HepG2 (cell line): ENCODE measurements at regions not wholly inside any gene's neighbourhood (a gene's known extent, or its start where the extent isn't known, plus 50 kb on each side); places are given as distances from the start of the nearest gene placed in this dataset.

Experiments used
- ARID5B ChIP-seq: IDR thresholded peaks from 2 replicates; pipeline ENCODE4 v1.4.0; 2020; ENCODE audit warnings: mild to moderate bottlenecking, missing genetic modification reagents
- FOXJ3 ChIP-seq: sonication (generic); formaldehyde crosslinking; IDR thresholded peaks from 2 replicates; pipeline ENCODE4 v1.4.0; 2020; ENCODE audit warnings: missing genetic modification reagents, mild to moderate bottlenecking, borderline replicate concordance
- GATAD2A ChIP-seq: IDR thresholded peaks from 2 replicates; pipeline ENCODE4 v1.6.1; 2016
- ISL2 ChIP-seq: sonication (generic); formaldehyde crosslinking; IDR thresholded peaks from 2 replicates; pipeline ENCODE4 v1.5.0; 2020; ENCODE audit warnings: missing genetic modification reagents
- PHF5A ChIP-seq: IDR thresholded peaks from one replicate; pipeline ENCODE4 v1.6.1; 2018; ENCODE audit warnings: low read depth, missing genetic modification reagents; ENCODE audit not compliant: unreplicated experiment
- SUZ12 ChIP-seq: fragments of 150-350 bp; IDR thresholded peaks from 2 replicates; pipeline ENCODE4 v1.6.1; 2014; ENCODE audit warnings: low read depth, low read length
- U2AF2 ChIP-seq: fragments of 200-400 bp; formaldehyde crosslinking; IDR thresholded peaks from 2 replicates; pipeline ENCODE4 v1.6.1; 2017; ENCODE audit warnings: low read depth, mild to moderate bottlenecking, low read length
- USF2 ChIP-seq, 2 experiments: sonication (generic) in 1 of 2; formaldehyde crosslinking in 1 of 2; IDR thresholded peaks; 2 replicates each; pipeline versions ENCODE4 v1.5.1 to v1.6.1; 2011 to 2020; ENCODE audit warnings: borderline replicate concordance in 1 of 2, low read depth in 1 of 2, low read length in 1 of 2, mild to moderate bottlenecking in 1 of 2, missing genetic modification reagents in 1 of 2, moderate library complexity in 1 of 2
- ZNF10 ChIP-seq: sonication (generic); formaldehyde crosslinking; IDR thresholded peaks from 2 replicates; pipeline ENCODE4 v1.4.0; 2020; ENCODE audit warnings: mild to moderate bottlenecking, low read depth, missing genetic modification reagents, borderline replicate concordance
- ZNF234 ChIP-seq: sonication (generic); formaldehyde crosslinking; conservative IDR thresholded peaks from 2 replicates; pipeline ENCODE4 v1.5.1; 2020; ENCODE audit warnings: mild to moderate bottlenecking, missing genetic modification reagents
- ZNF3 ChIP-seq: IDR thresholded peaks from 2 replicates; pipeline ENCODE4 v1.7.0; 2017; ENCODE audit warnings: inconsistent platforms
- ZNF34 ChIP-seq: sonication (generic); formaldehyde crosslinking; IDR thresholded peaks from 2 replicates; pipeline ENCODE4 v1.4.0; 2020; ENCODE audit warnings: mild to moderate bottlenecking, missing genetic modification reagents, borderline replicate concordance
- ZNF350 ChIP-seq: sonication (generic); formaldehyde crosslinking; IDR thresholded peaks from 2 replicates; pipeline ENCODE4 v1.4.0; 2020; ENCODE audit warnings: mild to moderate bottlenecking, low read depth, missing genetic modification reagents, borderline replicate concordance
- ZNF703 ChIP-seq: sonication (generic); formaldehyde crosslinking; IDR thresholded peaks from 2 replicates; pipeline ENCODE4 v1.5.1; 2020; ENCODE audit warnings: missing genetic modification reagents, mild to moderate bottlenecking, moderate library complexity, borderline replicate concordance
- TF ChIP-seq, protein P1 (sequence below): sonication (generic); formaldehyde crosslinking; IDR thresholded peaks from 2 replicates; pipeline ENCODE4 v1.8.1; 2023; ENCODE audit warnings: missing genetic modification reagents, inconsistent platforms, borderline replicate concordance
- TF ChIP-seq, protein P2 (sequence below): sonication (generic); formaldehyde crosslinking; IDR thresholded peaks from 2 replicates; pipeline ENCODE4 v1.4.0; 2020; ENCODE audit warnings: missing genetic modification reagents
- TF ChIP-seq, protein P3 (sequence below): IDR thresholded peaks from 2 replicates; pipeline ENCODE4 v1.6.1; 2018; ENCODE audit warnings: missing genetic modification reagents, mild to moderate bottlenecking, missing compliant biosample characterization

GRCh38 chr4:28105271-28105859 is 1244.7 kb downstream of the STIM2 start (continued):
- TF ChIP-seq FOXJ3 (CRISPR knock-in tag) (no peak), GATAD2A (peak; percentile 63; the same call in 1 of the 2 replicates), ARID5B (CRISPR knock-in tag) (peak; percentile 80), SUZ12 (no peak), ZNF10 (CRISPR knock-in tag) (no peak), ISL2 (peak; percentile 60), USF2 (IDR thresholded peaks at IDR 0.05; ENCODE audit: low read depth, low read length) (no peak), USF2 (CRISPR knock-in tag; IDR thresholded peaks at IDR 0.05; ENCODE audit: borderline replicate concordance) (no peak), ZNF234 (CRISPR knock-in tag) (no peak), ZNF34 (no peak), ZNF703 (CRISPR knock-in tag) (no peak), PHF5A (CRISPR knock-in tag) (no peak), ZNF350 (CRISPR knock-in tag) (no peak), U2AF2 (no peak), ZNF3 (CRISPR knock-in tag) (no peak)
- TF ChIP-seq, protein P1, sequence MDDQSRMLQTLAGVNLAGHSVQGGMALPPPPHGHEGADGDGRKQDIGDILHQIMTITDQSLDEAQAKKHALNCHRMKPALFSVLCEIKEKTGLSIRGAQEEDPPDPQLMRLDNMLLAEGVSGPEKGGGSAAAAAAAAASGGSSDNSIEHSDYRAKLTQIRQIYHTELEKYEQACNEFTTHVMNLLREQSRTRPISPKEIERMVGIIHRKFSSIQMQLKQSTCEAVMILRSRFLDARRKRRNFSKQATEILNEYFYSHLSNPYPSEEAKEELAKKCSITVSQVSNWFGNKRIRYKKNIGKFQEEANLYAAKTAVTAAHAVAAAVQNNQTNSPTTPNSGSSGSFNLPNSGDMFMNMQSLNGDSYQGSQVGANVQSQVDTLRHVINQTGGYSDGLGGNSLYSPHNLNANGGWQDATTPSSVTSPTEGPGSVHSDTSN = no peak
- TF ChIP-seq, protein P2, sequence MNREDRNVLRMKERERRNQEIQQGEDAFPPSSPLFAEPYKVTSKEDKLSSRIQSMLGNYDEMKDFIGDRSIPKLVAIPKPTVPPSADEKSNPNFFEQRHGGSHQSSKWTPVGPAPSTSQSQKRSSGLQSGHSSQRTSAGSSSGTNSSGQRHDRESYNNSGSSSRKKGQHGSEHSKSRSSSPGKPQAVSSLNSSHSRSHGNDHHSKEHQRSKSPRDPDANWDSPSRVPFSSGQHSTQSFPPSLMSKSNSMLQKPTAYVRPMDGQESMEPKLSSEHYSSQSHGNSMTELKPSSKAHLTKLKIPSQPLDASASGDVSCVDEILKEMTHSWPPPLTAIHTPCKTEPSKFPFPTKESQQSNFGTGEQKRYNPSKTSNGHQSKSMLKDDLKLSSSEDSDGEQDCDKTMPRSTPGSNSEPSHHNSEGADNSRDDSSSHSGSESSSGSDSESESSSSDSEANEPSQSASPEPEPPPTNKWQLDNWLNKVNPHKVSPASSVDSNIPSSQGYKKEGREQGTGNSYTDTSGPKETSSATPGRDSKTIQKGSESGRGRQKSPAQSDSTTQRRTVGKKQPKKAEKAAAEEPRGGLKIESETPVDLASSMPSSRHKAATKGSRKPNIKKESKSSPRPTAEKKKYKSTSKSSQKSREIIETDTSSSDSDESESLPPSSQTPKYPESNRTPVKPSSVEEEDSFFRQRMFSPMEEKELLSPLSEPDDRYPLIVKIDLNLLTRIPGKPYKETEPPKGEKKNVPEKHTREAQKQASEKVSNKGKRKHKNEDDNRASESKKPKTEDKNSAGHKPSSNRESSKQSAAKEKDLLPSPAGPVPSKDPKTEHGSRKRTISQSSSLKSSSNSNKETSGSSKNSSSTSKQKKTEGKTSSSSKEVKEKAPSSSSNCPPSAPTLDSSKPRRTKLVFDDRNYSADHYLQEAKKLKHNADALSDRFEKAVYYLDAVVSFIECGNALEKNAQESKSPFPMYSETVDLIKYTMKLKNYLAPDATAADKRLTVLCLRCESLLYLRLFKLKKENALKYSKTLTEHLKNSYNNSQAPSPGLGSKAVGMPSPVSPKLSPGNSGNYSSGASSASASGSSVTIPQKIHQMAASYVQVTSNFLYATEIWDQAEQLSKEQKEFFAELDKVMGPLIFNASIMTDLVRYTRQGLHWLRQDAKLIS = no peak
- TF ChIP-seq, protein P3, sequence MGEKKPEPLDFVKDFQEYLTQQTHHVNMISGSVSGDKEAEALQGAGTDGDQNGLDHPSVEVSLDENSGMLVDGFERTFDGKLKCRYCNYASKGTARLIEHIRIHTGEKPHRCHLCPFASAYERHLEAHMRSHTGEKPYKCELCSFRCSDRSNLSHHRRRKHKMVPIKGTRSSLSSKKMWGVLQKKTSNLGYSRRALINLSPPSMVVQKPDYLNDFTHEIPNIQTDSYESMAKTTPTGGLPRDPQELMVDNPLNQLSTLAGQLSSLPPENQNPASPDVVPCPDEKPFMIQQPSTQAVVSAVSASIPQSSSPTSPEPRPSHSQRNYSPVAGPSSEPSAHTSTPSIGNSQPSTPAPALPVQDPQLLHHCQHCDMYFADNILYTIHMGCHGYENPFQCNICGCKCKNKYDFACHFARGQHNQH (CRISPR knock-in tag) = no peak
